ENCODE measurements at regions not wholly inside any gene's neighbourhood (a gene's known extent, or its start where the extent isn't known, plus 50 kb on each side); places are given as distances from the start of the nearest gene placed in this dataset.
"Not testable (repeated sequence)": the region's sequence is repeated elsewhere in the genome, so short reads cannot be mapped to it uniquely, and the experiment has no call there.

- no peak for DNase-seq (ENCODE audit: low spot score)
Observed at GRCh38 chr5:67815455-67816391, 399.8 kb upstream of the PIK3R1 start.

GRCh38 chr5:67814569-67815311, 400.8 kb upstream of the PIK3R1 start:
- no peak for DNase-seq (ENCODE audit: low spot score)

GRCh38 chr5:67813877-67814539, 401.5 kb upstream of the PIK3R1 start:
- peak; percentile 88 for DNase-seq (ENCODE audit: low spot score)

GRCh38 chr5:67809589-67809988, 406.0 kb upstream of the PIK3R1 start:
- no peak for DNase-seq (ENCODE audit: low spot score)

- DNase-seq (ENCODE audit: low spot score), result no peak
Observed at GRCh38 chr5:67808340-67808739, 407.2 kb upstream of the PIK3R1 start.

GRCh38 chr5:67807439-67807888, 408.1 kb upstream of the PIK3R1 start:
- DNase-seq (ENCODE audit: low spot score), result no peak

GRCh38 chr5:67806654-67807438, 408.7 kb upstream of the PIK3R1 start:
- no peak for DNase-seq (ENCODE audit: low spot score)

GRCh38 chr5:67805666-67806348, 409.7 kb upstream of the PIK3R1 start:
- DNase-seq (ENCODE audit: low spot score), result no peak

GRCh38 chr5:67802766-67803165, 412.8 kb upstream of the PIK3R1 start:
- no peak for DNase-seq (ENCODE audit: low spot score)

GRCh38 chr5:67799732-67800234, 415.8 kb upstream of the PIK3R1 start:
- no peak for DNase-seq (ENCODE audit: low spot score)

GRCh38 chr5:67798470-67798869, 417.1 kb upstream of the PIK3R1 start:
- not testable (repeated sequence) for DNase-seq (ENCODE audit: low spot score)

- DNase-seq (ENCODE audit: low spot score), result no peak
Observed at GRCh38 chr5:67795781-67796477, 419.6 kb upstream of the PIK3R1 start.

GRCh38 chr5:67793966-67794365, 421.6 kb upstream of the PIK3R1 start:
- no peak for DNase-seq (ENCODE audit: low spot score)

GRCh38 chr5:67793418-67793817, 422.1 kb upstream of the PIK3R1 start:
- no peak for DNase-seq (ENCODE audit: low spot score)

- no peak for DNase-seq (ENCODE audit: low spot score)
Observed at GRCh38 chr5:67792891-67793290, 422.7 kb upstream of the PIK3R1 start.

GRCh38 chr5:67790390-67790789, 425.2 kb upstream of the PIK3R1 start:
- no peak for DNase-seq (ENCODE audit: low spot score)

- not testable (repeated sequence) for DNase-seq (ENCODE audit: low spot score)
Observed at GRCh38 chr5:67779893-67780623, 435.5 kb upstream of the PIK3R1 start.

- no peak for DNase-seq (ENCODE audit: low spot score)
Observed at GRCh38 chr5:67774786-67775185, 440.8 kb upstream of the PIK3R1 start.

GRCh38 chr5:67774267-67774552, 441.3 kb upstream of the PIK3R1 start:
- peak; percentile 14 for DNase-seq (ENCODE audit: low spot score)

Data from umbilical cord (tissue), 1 donor.